Endodermal cell (in vitro differentiated cells): ENCODE measurements at regions not wholly inside any gene's neighbourhood (a gene's known extent, or its start where the extent isn't known, plus 50 kb on each side); places are given as distances from the start of the nearest gene placed in this dataset.

ENCODE experiments used
- DNase-seq: peaks from one replicate; pipeline ENCODE4 v3.0.0-alpha.2; 2017
- H3K27ac ChIP-seq: 2 replicates; pipeline ENCODE4 v1.5.1; 2013; ENCODE audit warnings: mild to moderate bottlenecking, low read depth, low read length, moderate library complexity
- H3K27me3 ChIP-seq: 2 replicates; pipeline ENCODE4 v1.6.1; 2013; ENCODE audit warnings: mild to moderate bottlenecking, low read length, moderate library complexity; ENCODE audit not compliant: insufficient read depth, control insufficient read depth, poor library complexity, severe bottlenecking
- H3K36me3 ChIP-seq: 2 replicates; pipeline ENCODE4 v1.7.0; 2013; ENCODE audit warnings: mild to moderate bottlenecking, low read length, moderate library complexity; ENCODE audit not compliant: control insufficient read depth, insufficient read depth
- H3K4me1 ChIP-seq: one replicate; pipeline ENCODE4 v1.7.0; 2013; ENCODE audit warnings: low read length; ENCODE audit not compliant: control insufficient read depth, insufficient read depth
- H3K4me3 ChIP-seq: 2 replicates; pipeline ENCODE4 v1.5.1; 2013; ENCODE audit warnings: mild to moderate bottlenecking, low read length, moderate library complexity
- H3K9ac ChIP-seq: 2 replicates; pipeline ENCODE4 v1.6.1; 2013; ENCODE audit warnings: mild to moderate bottlenecking, low read length, moderate library complexity; ENCODE audit not compliant: poor library complexity, severe bottlenecking; ENCODE audit errors: extremely low read depth
- H3K9me3 ChIP-seq: 2 replicates; pipeline ENCODE4 v1.6.1; 2013; ENCODE audit warnings: mild to moderate bottlenecking, low read length, moderate library complexity; ENCODE audit not compliant: control insufficient read depth
- H3K27ac Mint-ChIP-seq: 2 replicates; pipeline ENCODE4 v1.8.0; 2020; ENCODE audit warnings: mixed read lengths
- H3K27me3 Mint-ChIP-seq: 2 replicates; pipeline ENCODE4 v1.8.0; 2021; ENCODE audit warnings: mild to moderate bottlenecking, mixed read lengths; ENCODE audit not compliant: insufficient read depth
- H3K36me3 Mint-ChIP-seq: 2 replicates; pipeline ENCODE4 v1.8.0; 2020; ENCODE audit warnings: low read depth, mixed read lengths
- H3K4me1 Mint-ChIP-seq: 2 replicates; pipeline ENCODE4 v1.8.0; 2020; ENCODE audit warnings: mixed read lengths
- H3K4me3 Mint-ChIP-seq: 2 replicates; pipeline ENCODE4 v1.8.0; 2020; ENCODE audit warnings: mild to moderate bottlenecking, moderate library complexity, mixed read lengths
- H3K9me3 Mint-ChIP-seq: 2 replicates; pipeline ENCODE4 v1.8.0; 2020; ENCODE audit warnings: mild to moderate bottlenecking, mixed read lengths
- WGBS, 2 experiments: methylation state at CpG; one replicate each; pipeline versions ENCODE4 v1.1.5 to v1.1.7; 2013; ENCODE audit warnings: missing lambda C conversion rate in 2 of 2, mixed read lengths in 1 of 2; ENCODE audit not compliant: insufficient coverage in 1 of 2, insufficient read length in 1 of 2; 5-methylcytosine and 5-hydroxymethylcytosine counted together
- TF ChIP-seq, protein P1 (sequence below): fragments of 200-600 bp; sonication (generic); conservative IDR thresholded peaks from 2 replicates; pipeline ENCODE4 v1.5.0; 2021; ENCODE audit warnings: antibody characterized with exemption, mild to moderate bottlenecking

DNA sequence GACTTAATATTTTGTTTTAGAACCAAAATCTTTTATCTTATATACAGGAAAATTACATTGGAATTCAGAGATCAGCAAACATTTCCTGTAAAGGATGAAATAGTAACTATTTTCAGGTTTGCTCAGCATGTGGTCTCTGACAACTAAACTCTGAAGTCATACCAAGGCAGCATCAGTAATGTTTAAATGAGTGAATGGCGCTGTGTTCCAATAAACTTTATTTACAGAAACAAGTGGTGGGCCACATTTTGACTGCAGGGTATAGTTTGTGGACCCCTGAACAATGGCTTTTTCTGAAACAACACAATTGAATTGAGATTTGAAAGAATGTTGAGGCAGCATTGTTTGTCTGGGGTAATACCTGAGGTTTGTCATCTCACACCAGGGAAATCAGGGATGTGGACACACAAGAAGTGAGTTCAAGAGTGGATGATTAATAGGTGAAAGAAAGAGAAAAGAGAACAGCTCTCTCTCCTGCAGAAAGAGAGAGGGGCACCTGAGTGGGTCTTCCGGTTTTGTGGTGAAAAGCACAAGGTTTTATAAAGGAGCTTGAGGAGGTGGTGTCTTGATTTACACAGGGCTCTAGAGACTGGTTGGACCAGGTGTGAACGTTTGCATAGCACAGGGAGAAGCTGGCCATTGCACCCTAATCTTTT lies 113.5 kb upstream of the VPREB1 start:
- Histone ChIP-seq H3K9ac (no peak overlapping the region), H3K4me1 (no peaks in the 10 kb centered on the region), H3K9me3 (no peaks in the 10 kb centered on the region), H3K36me3 (no peaks in the 10 kb centered on the region), H3K27me3 (peaks cover 36% of the 10 kb centered on the region), H3K4me3 (no peak overlapping the region), H3K27ac (no peak overlapping the region)
- Mint-ChIP-seq H3K27ac (no peak overlapping the region), H3K36me3 (no peaks in the 10 kb centered on the region), H3K9me3 (peaks cover 10% of the 10 kb centered on the region), H3K27me3 (peaks cover 77% of the 10 kb centered on the region), H3K4me3 (no peak overlapping the region), H3K4me1 (no peaks in the 10 kb centered on the region)
- WGBS, 2 experiments, result 77 to 85% methylated on average over 2 to 3 of the region's 3 CpGs
- DNase-seq, result no peak
- TF ChIP-seq, protein P1, sequence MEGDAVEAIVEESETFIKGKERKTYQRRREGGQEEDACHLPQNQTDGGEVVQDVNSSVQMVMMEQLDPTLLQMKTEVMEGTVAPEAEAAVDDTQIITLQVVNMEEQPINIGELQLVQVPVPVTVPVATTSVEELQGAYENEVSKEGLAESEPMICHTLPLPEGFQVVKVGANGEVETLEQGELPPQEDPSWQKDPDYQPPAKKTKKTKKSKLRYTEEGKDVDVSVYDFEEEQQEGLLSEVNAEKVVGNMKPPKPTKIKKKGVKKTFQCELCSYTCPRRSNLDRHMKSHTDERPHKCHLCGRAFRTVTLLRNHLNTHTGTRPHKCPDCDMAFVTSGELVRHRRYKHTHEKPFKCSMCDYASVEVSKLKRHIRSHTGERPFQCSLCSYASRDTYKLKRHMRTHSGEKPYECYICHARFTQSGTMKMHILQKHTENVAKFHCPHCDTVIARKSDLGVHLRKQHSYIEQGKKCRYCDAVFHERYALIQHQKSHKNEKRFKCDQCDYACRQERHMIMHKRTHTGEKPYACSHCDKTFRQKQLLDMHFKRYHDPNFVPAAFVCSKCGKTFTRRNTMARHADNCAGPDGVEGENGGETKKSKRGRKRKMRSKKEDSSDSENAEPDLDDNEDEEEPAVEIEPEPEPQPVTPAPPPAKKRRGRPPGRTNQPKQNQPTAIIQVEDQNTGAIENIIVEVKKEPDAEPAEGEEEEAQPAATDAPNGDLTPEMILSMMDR, result no peak

DNA sequence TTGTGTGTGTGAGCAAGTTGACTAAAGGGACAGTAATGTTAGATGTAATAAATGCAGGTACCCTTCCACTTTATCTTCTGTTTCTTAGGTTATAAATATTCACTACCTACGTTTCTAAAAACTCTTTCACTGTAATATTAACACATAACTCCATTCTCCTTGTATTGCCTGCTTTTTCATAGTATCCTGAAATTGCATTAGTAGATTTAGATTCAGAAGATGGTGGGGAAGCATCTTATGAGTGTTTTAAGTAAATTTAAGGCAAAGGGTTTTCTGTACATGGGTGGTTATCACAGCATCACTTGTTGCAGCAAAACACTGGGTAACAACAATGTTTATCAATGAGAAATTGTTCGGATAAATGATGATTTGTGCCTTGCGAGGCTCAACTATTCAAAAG lies 115.2 kb upstream of the VPREB1 start:
- Mint-ChIP-seq H3K4me1 (no peaks in the 10 kb centered on the region), H3K27ac (no peak overlapping the region), H3K9me3 (peaks cover 10% of the 10 kb centered on the region), H3K36me3 (no peaks in the 10 kb centered on the region), H3K4me3 (no peak overlapping the region), H3K27me3 (peaks cover 72% of the 10 kb centered on the region)
- TF ChIP-seq, protein P1, result no peak
- DNase-seq, result no peak
- Histone ChIP-seq H3K9ac (no peak overlapping the region), H3K9me3 (no peaks in the 10 kb centered on the region), H3K27ac (no peak overlapping the region), H3K4me1 (no peaks in the 10 kb centered on the region), H3K4me3 (no peak overlapping the region), H3K36me3 (no peaks in the 10 kb centered on the region), H3K27me3 (peaks cover 30% of the 10 kb centered on the region)
- WGBS, 2 experiments, result 87 to 95% methylated on average over 2 to 3 of the region's 3 CpGs

DNA sequence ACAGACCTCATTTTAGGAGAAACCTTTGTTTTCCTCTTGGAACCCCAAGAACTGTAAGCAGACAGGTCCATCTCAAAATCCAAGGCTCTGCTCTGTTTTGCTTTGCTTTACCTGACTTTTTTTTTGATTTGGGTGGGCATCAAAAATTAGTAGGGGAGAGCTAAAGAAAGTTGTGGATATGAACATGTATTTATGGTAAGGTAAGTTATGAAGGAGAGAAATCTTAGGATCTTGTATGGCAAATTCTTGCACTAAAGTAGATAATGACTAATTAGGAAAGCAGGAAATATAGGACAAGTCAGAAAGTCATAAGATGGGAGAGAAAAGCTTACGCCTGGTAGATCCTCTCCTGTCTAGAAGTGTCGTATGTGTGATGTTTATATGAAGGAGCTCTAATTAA lies 116.1 kb upstream of the VPREB1 start:
- peaks cover 80% of the 10 kb centered on the region for H3K27me3 Mint-ChIP-seq
- H3K4me3 ChIP-seq, result no peak overlapping the region
- no peaks in the 10 kb centered on the region for H3K36me3 Mint-ChIP-seq
- H3K36me3 ChIP-seq, result no peaks in the 10 kb centered on the region
- 91 to 96% methylated on average over 2 of the region's 2 CpGs for WGBS, 2 experiments
- TF ChIP-seq, protein P1, result no peak
- no peak overlapping the region for H3K27ac ChIP-seq
- no peak overlapping the region for H3K27ac Mint-ChIP-seq
- H3K4me1 ChIP-seq, result no peaks in the 10 kb centered on the region
- H3K9me3 Mint-ChIP-seq, result peaks cover 10% of the 10 kb centered on the region
- no peak overlapping the region for H3K9ac ChIP-seq
- DNase-seq, result no peak
- no peak overlapping the region for H3K4me3 Mint-ChIP-seq
- H3K27me3 ChIP-seq, result peaks cover 30% of the 10 kb centered on the region
- no peaks in the 10 kb centered on the region for H3K4me1 Mint-ChIP-seq
- H3K9me3 ChIP-seq, result no peaks in the 10 kb centered on the region
